ENCODE measurements at regions not wholly inside any gene's neighbourhood (a gene's known extent, or its start where the extent isn't known, plus 50 kb on each side); places are given as distances from the start of the nearest gene placed in this dataset.

DNA sequence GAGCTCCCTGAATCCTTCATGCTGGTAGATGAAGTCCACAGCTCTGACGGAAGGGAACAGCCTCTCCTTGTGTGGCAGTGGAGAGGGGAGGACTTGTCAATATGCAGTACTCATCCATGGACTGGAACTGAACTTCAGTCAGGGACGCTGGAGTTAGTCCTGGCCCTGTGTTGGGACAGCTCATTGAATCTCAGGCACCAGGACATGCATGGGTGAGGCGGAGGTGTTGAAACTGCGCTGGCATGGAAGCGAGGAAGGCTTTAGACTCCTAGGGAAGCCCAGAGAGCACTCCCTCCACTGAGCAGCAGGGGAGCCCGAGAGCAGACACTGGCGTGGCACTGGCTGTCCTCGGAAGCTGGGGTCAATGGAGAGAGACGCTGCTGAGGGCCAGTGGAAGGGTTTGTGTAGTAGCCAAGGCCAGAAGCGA is 161.3 kb upstream of the GGTLC1 start:
- H3K4me3 ChIP-seq (ENCODE audit: low read depth, low read length): no peak overlapping the region
- DNase-seq (ENCODE audit: low read depth): no peak
- TF ChIP-seq, protein P1, sequence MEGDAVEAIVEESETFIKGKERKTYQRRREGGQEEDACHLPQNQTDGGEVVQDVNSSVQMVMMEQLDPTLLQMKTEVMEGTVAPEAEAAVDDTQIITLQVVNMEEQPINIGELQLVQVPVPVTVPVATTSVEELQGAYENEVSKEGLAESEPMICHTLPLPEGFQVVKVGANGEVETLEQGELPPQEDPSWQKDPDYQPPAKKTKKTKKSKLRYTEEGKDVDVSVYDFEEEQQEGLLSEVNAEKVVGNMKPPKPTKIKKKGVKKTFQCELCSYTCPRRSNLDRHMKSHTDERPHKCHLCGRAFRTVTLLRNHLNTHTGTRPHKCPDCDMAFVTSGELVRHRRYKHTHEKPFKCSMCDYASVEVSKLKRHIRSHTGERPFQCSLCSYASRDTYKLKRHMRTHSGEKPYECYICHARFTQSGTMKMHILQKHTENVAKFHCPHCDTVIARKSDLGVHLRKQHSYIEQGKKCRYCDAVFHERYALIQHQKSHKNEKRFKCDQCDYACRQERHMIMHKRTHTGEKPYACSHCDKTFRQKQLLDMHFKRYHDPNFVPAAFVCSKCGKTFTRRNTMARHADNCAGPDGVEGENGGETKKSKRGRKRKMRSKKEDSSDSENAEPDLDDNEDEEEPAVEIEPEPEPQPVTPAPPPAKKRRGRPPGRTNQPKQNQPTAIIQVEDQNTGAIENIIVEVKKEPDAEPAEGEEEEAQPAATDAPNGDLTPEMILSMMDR (IDR thresholded peaks at IDR 0.05; ENCODE audit: insufficient read depth, low read length, poor library complexity, severe bottlenecking): peak; percentile 43
- H3K36me3 ChIP-seq (ENCODE audit: control insufficient read depth, insufficient read depth, low read length): no peaks in the 10 kb centered on the region
- no peaks in the 10 kb centered on the region for H3K27me3 ChIP-seq (ENCODE audit: control insufficient read depth, insufficient read depth, low read length)

DNA sequence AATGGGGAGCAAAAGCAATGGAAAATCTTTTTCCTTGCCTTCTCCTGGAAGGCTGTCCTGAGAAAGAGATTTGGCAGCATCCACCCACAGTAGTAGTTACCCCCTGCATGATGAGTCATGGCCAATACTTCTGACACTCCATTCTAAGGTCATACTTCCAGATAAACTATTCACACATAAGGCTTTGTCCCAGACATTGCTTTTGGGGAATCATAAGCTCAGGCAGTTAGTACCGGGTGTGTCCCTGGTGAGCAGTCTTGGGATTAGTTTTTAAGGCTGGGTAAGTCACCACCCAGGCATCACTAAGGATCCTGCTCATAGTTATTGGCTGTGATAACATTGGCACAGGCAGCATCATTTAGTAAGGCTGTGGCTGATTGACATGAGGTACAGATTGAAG is 160.6 kb upstream of the GGTLC1 start:
- Histone ChIP-seq H3K4me3 (ENCODE audit: low read depth, low read length) (no peak overlapping the region), H3K27me3 (ENCODE audit: control insufficient read depth, insufficient read depth, low read length) (no peaks in the 10 kb centered on the region), H3K36me3 (ENCODE audit: control insufficient read depth, insufficient read depth, low read length) (no peaks in the 10 kb centered on the region)
- TF ChIP-seq, protein P1 (IDR thresholded peaks at IDR 0.05; ENCODE audit: insufficient read depth, low read length, poor library complexity, severe bottlenecking): no peak
- no peak for DNase-seq (ENCODE audit: low read depth)

DNA sequence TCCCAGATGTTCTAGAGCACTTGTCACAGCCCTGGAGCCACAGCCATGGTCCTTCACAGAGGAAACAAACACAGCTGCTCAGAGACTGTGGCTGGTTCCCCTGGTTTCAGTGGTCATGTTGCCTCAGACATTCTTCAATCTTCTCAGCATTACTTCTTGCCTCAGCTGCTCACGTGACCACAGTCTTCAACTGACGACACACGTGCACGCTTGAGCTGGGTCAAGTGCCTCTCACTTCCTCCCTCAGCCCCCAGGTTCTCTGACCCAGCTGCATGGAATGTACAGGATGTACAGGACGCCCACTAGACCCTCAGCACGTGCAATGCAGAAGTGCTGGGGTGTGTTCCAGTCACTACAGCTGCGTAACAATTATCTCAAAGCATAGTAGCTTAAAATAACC is 159.8 kb upstream of the GGTLC1 start:
- H3K36me3 ChIP-seq (ENCODE audit: control insufficient read depth, insufficient read depth, low read length): no peaks in the 10 kb centered on the region
- DNase-seq (ENCODE audit: low read depth): no peak
- no peak overlapping the region for H3K4me3 ChIP-seq (ENCODE audit: low read depth, low read length)
- no peaks in the 10 kb centered on the region for H3K27me3 ChIP-seq (ENCODE audit: control insufficient read depth, insufficient read depth, low read length)
- TF ChIP-seq, protein P1 (IDR thresholded peaks at IDR 0.05; ENCODE audit: insufficient read depth, low read length, poor library complexity, severe bottlenecking): no peak

DNA sequence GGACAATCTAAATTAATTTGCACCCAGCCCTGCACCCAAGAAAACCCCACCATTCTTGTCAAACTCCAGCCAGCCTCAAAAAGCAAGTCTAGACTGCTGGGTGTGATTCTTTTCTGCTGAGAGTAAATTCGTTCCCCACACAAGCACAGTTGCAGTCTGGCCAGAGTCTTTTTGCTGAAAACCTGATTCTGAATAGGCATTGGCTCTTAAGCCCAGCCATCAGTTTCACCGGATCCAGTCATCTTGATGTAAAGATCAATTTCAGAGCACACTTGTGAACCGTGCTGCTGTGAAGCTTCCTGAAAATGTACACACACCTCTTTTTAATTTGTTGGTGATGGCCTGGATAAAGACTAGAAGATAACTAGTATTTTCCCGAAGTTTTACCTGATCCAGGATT is 159.4 kb upstream of the GGTLC1 start:
- no peak for DNase-seq (ENCODE audit: low read depth)
- TF ChIP-seq, protein P1 (IDR thresholded peaks at IDR 0.05; ENCODE audit: insufficient read depth, low read length, poor library complexity, severe bottlenecking): no peak
- Histone ChIP-seq H3K36me3 (ENCODE audit: control insufficient read depth, insufficient read depth, low read length) (no peaks in the 10 kb centered on the region), H3K27me3 (ENCODE audit: control insufficient read depth, insufficient read depth, low read length) (no peaks in the 10 kb centered on the region), H3K4me3 (ENCODE audit: low read depth, low read length) (no peak overlapping the region)

DNA sequence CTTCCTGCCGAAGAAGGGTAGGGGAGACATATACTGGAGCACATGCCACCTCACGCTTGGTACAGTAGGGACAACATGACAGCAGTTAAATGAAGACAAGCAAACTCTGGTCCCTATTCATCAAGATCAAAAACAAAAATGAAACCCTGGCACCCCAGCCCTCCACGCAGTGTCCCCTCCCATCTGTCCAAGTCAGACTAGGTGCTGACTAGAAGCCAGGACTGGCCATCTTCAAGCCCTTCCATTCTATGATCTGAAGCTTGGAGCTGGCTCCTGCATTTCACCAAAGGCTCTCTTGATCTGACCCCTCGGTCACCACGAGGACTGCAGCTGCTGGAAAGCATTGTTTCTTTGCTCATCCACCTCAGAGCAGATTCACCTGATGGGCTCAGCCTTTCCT is 158.9 kb upstream of the GGTLC1 start:
- no peaks in the 10 kb centered on the region for H3K36me3 ChIP-seq (ENCODE audit: control insufficient read depth, insufficient read depth, low read length)
- TF ChIP-seq, protein P1 (IDR thresholded peaks at IDR 0.05; ENCODE audit: insufficient read depth, low read length, poor library complexity, severe bottlenecking): no peak
- no peak overlapping the region for H3K4me3 ChIP-seq (ENCODE audit: low read depth, low read length)
- no peak for DNase-seq (ENCODE audit: low read depth)
- no peaks in the 10 kb centered on the region for H3K27me3 ChIP-seq (ENCODE audit: control insufficient read depth, insufficient read depth, low read length)

DNA sequence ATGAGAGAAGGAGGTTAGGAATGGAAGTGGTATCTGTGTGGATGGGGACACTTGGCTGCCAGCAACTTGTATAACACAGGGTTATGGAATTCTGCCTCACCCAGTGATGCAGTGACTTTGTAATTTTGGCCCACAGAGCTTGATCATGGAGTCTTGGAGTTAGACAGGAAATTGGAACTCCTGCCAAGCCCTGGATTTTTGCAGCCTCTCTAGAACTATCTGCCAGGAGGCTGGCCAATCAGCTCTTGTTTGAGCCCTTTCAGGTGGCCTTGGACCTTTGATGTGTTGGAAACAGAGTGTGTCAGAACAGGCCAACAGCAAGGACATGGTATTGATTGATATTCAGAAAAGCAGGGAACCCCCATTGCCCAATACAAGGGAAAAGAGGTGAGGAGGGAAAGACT is 157.7 kb upstream of the GGTLC1 start:
- Histone ChIP-seq H3K27me3 (ENCODE audit: control insufficient read depth, insufficient read depth, low read length) (no peaks in the 10 kb centered on the region), H3K36me3 (ENCODE audit: control insufficient read depth, insufficient read depth, low read length) (no peaks in the 10 kb centered on the region), H3K4me3 (ENCODE audit: low read depth, low read length) (no peak overlapping the region)
- TF ChIP-seq, protein P1 (IDR thresholded peaks at IDR 0.05; ENCODE audit: insufficient read depth, low read length, poor library complexity, severe bottlenecking): no peak
- no peak for DNase-seq (ENCODE audit: low read depth)

All from kidney epithelial cell (primary cell).